Suppressor macrophage (primary cell): ENCODE measurements at regions not wholly inside any gene's neighbourhood (a gene's known extent, or its start where the extent isn't known, plus 50 kb on each side); places are given as distances from the start of the nearest gene placed in this dataset.
"Not testable (repeated sequence)": the region's sequence is repeated elsewhere in the genome, so short reads cannot be mapped to it uniquely, and the experiment has no call there.

Experiments
- DNase-seq, 4 experiments: peaks; one replicate each; pipeline ENCODE4 v3.0.0-alpha.2; 2020 to 2022

DNA sequence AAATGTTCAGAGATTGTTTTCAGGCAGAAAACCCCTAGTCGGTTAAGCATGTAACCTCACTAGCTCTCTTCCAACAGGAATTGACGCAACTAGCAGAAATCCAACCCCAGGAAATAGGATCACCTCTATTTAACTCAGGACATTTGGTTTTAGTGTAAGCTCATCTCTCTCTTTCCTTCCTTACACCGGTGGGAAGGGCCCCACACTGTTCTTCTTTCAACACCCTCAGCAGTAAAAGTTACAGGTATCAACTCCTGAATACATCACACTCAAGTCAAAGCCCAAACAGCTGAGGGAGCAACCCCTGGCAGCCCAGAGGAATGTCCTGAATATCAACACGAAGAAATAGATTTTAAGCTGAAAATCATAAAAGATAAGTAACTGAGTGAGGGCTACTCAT lies 191.2 kb upstream of the KIF2B start:
- no peak for DNase-seq

DNA sequence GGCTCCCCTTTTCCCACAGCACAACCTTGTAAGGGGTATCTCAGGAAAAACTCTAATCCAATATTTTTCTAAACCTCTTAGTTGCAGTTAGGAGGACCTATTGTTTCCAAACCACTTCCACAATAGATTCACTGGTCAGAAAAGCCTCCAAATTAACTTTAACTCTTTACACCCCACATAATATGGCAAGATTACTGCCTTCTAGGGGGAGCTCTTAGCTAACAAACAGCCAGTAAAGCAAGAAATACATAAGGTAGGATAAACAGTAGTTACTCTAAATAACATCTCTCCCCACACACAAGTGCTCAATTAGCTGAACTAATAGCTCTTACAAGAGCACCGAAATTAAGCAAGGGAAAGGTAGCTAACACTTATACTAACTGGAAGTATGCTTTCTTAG lies 192.1 kb upstream of the KIF2B start:
- no peak for DNase-seq

DNA sequence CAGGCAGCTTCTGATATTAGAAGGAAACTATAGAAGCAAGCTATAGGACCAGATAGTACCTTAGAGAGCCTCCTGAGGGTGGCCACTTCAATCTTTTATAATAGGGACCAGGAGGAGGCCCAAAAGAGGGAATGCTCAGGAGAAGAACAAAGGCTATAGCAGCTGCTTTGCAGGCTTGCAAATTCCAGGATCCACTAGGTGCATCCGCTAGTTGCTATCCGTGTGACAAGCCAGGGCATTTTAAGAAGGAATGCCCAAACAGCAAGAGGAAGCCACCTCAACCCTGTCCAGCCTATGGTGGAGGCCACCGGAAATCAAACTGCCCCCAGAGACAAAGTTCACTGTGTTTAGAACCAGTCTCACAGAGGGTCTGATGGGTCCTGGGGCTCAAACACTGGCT lies 192.6 kb upstream of the KIF2B start:
- no peak for DNase-seq

DNA sequence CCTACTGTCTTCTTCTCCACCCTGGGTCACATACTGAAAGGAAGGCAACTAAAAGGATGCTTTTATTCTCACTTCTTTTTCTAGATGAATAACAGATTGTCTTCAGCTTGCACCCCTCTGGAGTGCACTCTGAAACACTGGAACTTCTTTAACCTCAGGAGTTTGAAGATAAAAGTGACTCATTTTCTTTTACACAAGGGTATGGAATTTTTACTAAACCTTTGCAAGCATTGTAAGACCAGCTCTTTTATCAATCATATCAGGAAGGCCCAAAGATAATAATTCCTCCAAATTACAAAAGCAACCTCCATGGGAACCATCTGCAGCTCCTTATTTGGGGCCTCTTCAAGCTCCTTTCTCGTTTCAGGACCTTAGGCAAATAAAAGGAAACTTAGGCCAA lies 193.5 kb upstream of the KIF2B start:
- no peak for DNase-seq

DNA sequence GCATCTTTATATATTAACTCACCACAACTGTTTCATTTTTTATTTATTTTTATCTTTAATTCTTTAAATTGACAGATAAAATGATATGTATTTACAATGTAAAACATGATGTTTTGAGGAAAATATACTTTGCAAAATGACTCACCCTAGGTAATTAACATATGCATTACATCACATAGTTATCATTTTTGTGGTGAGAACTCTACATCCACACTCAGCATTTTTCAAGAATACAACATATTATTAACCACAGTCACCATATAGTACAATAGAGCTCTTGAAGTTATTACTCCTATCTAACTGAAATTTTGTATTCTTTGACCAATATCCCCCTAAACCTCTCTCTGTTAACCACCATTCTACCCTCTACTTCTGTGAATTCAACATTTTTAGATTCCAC lies 194.7 kb upstream of the KIF2B start:
- DNase-seq, result no peak

DNA sequence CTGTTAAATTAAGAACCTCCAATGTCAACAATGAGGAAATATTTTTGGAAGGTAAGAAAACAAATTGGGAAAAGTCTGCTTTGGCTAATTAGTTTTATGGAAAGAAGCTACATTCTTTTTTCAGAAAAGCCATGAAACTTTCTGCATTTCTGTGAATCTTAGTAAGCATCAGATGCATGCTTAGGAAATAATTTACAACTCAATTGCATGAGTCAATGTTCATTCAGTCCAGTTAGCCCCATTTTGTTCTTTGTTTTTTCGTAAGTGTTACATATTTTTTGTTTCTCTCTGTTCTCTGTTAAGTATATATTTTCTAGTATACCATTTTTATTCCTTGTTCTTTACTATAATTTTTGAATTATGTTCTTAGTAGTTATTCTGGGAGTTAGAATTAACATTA lies 195.2 kb upstream of the KIF2B start:
- DNase-seq, result no peak

DNA sequence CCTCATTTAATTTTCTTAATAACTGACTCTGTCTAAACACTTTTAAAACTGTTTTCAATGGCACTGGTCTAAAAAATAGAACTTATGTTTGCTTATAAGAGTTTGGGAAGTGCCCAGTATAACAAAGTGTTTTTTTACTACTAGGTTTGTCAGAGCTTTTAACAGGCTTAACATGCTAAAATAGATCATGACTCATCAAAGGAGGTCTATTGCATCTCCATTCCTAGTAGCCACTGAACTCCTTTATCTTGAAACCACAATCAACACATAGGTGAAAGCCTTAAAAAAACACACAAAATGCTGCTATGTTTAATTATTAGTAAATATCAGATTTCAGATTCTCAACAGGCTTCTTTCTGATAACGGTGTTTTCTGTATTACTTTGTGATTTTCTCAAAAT lies 196.4 kb upstream of the KIF2B start:
- DNase-seq, result no peak

DNA sequence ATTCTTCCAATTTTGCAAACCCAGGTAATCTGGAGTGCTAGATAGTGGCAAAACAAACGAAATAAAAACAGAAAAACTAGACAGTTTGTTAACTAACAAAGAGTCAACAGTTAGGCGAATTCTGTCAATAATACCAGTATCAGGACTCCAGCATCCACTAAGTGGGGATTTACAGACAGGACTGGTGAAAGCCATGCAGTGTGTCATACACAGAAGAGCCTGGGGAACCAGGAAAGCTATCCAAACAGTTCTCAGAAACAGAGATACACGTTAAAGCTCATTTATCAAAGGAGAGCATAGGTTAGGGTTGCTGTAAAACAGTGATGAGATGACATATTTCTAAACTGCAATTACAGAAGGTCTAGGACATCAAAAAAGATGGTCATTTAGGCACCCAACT lies 203.7 kb upstream of the KIF2B start:
- DNase-seq, result no peak

DNA sequence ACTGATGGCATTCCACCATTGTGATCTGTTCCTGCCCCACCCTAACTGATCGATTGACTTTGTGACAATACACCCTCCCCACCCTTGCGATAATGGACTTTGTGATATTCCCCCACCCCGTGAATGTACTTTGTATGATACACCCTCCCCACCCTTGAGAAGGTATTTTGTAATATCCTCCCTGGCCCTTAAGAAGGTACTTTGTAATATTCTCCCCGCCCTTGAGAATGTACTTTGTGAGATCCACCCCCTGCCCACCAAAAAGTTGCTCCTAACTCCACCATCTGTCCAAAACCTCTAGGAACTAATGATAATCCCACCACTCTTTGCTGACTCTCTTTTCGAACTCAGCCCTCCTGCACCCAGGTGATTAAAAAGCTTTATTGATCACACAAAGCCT lies 214.5 kb upstream of the KIF2B start:
- DNase-seq, result not testable (repeated sequence)

DNA sequence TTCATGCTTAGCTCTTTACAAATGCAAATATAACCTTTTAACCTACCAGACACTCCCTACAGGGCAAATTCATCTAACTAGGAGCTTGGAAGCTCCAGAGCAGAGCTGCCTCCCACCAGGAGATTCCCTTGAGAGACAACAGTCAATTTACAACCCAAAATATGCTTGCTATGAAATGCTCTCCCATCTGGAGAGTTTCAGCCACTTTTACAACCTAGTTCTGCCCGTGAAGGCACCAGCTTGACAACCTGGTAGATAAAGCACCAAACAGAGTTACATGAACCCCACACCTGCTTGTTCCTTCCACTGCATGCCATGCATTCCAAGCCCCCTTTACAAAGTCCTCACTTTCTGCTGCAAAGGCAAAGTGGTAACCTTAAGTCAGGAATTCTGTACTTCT lies 215.3 kb upstream of the KIF2B start:
- no peak for DNase-seq

DNA sequence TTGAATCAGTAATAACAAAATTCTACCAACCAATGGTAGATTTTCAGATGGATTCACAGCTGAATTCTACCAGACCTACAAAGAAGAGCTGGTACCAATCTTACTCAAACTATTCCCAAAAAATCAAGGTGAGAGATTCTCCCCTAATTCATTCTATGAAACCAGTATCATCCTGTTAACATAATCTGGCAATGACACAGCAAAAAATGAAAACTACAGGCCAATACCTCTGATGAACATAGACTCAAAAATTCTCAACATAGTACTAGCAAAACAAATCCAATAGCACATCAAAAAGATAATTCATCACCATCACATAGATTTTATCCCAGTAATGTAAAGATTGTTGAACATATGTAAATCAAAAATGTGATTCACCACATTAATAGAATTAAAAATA lies 234.4 kb upstream of the KIF2B start:
- DNase-seq, result no peak

DNA sequence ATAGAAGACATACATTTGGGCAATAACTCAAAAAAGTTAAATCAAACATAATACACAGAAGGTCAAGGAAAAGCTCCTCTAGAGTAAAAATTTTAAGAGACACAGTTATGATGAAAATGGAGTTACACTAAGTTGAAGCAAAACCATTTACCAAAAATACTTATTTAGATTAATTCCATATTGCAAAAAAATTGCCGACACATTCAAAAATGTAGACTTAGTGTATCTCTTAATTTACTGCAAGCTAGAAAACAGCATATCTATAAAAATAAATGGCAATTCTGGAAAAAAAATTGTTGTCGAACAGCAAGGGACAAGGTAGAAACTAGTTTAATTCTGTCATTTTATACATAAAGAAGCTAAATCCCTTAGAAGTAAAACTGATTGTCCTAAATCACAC lies 248.7 kb upstream of the KIF2B start:
- no peak for DNase-seq

DNA sequence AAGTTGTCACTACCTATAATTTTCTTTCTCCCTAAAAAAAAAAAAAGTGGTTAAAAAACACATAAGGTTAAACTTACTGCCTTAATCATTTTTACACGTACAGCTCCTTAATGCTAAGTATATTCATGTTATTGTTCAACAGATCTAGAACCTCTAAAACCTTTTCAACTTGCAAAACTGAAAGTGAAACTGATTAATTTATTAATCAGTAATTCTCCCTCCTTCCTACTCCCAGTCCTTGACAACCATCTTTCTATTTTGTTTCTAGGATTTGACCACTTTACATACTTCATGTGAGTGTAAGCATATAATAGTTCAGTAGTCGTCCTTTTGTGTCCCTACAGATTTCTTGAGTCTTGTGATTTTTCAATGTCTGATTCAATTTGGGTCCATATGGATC lies 251.4 kb upstream of the KIF2B start:
- no peak for DNase-seq

DNA sequence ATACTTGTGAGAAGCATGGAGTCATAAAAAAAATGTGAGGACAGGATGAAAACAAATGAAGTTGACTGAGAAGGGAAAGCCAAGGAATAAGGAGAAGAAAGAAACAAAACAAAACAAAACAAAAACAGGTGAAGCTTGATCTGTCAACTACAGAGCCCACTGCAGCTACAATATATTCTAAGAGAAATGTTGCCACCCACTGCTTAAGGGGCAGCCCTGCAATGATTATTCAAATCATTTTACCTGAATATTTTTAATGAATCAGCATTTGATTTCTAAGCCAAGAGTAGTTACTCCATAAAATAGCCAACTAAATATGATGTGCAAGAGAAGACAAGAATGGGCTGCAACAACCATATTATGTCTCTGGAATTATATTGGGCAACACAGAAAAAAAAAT lies 252.0 kb upstream of the KIF2B start:
- no peak for DNase-seq

DNA sequence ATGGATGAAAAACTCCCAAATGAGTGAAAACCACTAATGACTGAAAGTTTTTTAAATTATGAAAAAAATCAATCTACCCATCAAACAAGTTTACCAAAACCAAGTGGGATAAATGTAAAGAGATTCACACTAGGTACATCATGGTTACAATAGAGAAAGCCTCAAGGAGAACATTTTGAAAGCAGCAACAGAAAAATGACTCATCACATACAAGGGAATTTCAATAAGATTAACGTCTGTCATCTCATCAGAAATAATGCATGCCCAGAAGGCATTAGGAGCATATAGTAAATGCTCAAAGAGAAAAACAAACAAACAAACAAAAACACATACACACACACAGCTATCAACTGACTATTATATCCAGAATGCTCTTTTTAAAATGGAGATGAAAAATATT lies 261.8 kb upstream of the KIF2B start:
- DNase-seq, result no peak

DNA sequence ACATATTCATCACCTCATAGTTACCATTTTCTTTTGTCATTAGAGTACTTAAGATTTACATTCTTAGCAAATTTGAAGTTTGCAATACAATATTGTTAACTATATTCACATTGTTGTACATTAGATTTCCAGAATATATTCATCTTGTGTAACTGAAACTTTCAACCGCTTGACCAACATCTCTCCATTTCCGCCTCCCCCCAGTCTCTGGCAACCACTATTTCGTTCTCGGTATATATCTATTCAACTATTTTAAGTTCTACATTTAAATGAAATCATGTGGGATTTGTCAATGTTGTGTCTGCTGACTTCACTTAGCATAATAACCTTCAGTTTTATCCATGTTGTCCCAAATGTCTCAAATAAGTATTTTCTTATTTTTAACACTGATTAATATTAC lies 274.5 kb upstream of the KIF2B start:
- no peak for DNase-seq

DNA sequence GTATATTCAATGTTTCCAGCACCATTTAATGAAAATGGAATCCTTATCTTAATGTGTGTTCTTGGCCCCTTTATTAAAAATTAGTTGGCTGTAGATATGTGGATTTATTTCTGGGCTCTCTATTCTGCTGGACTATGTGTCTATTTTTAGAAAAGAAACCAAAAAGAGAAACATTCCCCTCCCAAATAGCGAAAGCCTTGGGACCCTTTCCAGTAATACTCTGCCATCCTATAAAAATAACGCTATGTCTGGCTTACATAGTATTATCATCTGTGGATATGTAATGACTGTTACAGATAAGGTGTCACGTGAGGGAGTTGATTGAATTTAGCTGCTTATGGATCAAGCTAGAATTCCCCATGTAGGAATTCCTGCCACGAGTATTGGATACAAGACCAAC lies 279.3 kb upstream of the KIF2B start:
- no peak for DNase-seq

DNA sequence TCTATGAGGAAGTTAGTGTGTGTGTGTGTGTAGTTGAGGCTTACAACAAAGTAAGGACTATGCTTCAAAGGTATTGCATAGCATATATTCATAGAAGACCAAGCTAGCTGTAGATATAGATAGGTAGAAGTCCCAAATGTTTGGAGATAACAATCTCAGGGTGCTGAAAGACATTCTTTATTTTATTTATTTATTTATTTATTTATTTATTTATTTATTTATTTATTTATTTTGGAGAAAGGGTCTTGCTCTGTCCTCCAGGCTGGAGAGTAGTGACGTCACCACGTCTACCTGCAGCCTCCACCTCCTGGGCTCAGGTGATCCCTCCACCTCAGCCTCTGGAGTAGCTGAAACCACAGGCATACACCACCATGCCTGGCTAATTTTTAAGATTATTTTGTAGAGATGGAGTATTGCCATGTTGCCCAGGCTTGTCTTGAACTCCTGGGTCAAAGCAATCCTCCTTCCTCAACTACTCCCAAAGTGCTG lies 284.6 kb upstream of the KIF2B start:
- DNase-seq, result no peak

DNA sequence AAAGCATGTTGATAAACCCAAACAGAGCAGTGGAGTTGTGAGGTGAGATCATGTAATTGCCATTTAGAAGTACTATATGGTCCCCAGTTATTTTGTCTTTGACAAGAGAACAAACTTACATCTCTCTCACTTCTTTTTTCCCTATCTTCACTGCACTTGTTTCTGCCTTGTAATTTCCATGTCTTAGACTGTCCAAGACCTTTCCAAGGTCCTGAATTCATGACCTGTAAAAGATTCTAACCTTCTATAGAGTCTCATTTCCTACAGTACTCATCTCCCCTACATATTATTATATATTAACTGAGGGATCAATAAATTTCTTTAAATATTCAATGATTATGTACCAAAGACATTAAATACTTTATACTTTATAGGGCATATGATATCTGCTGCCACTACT lies 295.3 kb upstream of the KIF2B start:
- DNase-seq, result no peak

DNA sequence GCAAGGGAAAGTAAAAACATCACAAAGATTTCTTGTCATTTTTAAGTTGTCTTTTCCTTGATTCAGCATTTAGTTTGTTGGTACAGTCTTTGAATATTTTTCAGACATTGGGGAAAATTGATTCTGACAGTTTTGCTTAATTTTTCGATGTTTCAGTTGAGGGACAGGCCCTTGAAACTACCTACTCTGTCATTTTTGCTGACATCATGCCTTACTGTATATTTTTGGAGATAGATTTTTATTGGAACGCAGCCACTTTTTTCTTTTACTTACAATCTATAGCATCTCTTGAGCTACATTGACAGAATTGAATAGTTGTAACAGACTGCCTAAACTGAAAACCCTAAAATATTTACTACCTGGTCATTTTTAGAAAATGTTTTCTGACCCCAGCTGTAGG lies 297.1 kb upstream of the KIF2B start:
- DNase-seq, result no peak

DNA sequence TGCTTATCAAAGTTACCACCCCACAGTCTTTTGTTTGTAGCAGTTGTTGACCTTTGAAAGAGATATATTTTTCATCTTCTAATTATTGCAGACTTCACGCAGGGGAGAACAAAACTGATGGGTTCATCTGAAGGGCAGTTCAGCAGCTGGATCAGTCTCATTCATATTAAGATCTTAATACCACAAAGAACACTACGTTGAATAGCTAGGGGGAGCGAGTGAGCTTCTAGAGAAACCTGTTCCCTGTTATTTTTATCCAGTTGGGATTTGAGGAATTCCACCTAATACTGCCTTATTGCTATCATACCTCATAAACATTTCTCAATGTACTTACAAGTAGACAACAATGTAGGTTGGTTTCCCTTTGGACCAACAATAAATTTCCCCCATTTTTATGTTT lies 306.1 kb upstream of the KIF2B start:
- no peak for DNase-seq

DNA sequence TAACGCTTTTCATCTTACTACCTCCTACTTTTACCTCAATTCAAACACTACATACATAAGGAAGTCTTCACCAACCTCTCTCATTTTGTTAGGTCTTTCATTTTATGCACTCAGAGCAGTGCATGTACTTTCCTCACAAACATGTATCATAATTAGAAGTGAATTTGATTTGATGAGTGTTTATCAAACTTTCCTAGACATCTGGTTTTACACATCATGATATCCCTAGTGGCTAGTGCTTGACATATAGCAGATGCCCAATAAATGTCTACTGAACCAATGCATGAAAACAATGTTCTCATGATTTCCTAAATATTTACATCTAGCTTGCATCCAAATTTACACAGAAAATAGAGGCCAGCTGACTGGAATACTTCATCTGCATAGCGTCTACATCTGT lies 323.4 kb upstream of the KIF2B start:
- DNase-seq, result no peak

DNA sequence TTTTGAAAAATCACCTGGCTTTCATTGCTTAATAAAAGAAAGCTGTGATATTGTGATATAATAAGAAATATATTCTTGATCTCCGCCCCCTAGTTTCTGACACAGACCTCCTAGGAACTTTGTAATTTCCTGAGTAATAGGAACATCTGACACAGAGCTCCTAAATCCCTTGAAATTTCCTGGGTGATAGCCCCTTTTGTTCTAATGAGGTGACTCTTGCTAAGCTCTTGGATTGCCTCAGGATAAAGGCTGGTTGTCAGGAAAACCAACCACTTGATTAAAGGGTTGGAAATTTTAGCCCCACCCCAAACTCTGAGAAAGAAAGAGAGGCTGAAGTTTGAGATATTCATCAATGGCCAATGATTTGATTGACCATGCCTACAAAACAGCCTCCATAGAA lies 326.4 kb upstream of the KIF2B start:
- no peak for DNase-seq

DNA sequence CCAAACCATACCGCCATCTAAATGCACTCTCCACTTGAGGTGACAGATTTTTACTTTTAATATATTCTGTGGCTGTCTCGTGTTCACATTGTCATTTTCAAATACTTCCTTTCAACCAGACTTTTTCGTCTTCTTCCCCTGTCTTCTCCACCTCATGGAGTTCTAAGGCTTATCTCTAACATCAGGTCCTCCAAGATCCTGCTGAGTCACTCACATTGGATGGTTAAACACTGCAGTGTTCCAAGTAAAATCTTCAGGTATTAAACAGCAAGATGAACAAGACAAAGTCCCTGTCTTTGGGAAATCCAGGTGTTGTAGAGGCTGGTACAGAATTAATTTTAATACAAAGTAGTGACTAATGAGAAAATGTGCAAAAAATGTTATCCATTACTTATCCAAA lies 330.2 kb upstream of the KIF2B start:
- DNase-seq, result no peak

DNA sequence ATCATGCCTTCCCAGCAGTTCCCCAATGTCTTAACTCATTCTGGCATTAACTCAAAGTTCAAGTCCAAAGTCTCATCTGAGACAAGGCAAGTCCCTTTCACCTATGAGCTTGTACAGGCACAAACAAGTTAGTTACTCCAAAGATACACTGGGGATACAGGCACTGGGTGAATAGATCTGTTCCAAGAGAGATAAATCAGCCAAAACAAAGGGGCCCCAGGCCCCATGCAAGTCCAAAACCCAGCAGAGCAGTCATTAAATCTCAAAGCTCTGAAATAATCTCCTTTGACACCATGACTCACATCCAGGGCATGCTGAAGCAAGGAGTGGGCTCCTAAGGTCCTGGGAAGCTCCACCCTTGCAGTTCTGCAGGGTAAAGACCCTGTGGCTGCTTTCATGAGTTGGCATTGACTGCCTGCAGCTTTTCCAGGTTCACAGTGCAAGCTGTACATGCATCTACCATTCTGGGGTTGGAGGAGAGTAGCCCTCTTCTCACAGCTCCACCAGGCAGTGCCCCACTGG lies 332.2 kb upstream of the KIF2B start:
- no peak for DNase-seq

DNA sequence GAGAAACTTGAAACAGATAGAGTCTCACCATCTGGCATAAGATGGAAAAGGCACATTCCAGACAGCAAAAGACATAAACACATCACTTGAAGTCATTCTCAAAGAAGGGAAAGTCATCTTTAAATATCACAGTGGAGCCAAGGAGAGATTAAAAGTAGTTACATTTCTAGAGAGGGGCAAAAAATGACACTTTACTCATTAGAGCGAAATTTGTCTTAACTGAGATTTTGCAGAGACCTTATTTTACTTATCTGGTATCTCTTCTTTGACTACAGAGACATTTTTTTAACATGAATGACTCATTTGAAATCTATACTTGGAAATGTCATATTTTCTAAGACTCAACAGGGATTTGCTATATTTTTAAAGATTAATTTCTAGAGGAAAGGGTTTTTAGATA lies 339.0 kb upstream of the KIF2B start:
- DNase-seq, result no peak
